HTR-8/SVneo (cell line): ENCODE measurements at regions not wholly inside any gene's neighbourhood (a gene's known extent, or its start where the extent isn't known, plus 50 kb on each side); places are given as distances from the start of the nearest gene placed in this dataset.

Experiments used
- DNase-seq: peaks from one replicate; pipeline ENCODE4 v3.0.0; 2011; ENCODE audit warnings: low spot score, mixed read lengths; ENCODE audit not compliant: insufficient read length
- FAIRE-seq: peaks from 2 replicates; lab custom pipeline; 2011; peaks lifted over from hg19 to GRCh38; lab: Jason Lieb, UNC

DNA sequence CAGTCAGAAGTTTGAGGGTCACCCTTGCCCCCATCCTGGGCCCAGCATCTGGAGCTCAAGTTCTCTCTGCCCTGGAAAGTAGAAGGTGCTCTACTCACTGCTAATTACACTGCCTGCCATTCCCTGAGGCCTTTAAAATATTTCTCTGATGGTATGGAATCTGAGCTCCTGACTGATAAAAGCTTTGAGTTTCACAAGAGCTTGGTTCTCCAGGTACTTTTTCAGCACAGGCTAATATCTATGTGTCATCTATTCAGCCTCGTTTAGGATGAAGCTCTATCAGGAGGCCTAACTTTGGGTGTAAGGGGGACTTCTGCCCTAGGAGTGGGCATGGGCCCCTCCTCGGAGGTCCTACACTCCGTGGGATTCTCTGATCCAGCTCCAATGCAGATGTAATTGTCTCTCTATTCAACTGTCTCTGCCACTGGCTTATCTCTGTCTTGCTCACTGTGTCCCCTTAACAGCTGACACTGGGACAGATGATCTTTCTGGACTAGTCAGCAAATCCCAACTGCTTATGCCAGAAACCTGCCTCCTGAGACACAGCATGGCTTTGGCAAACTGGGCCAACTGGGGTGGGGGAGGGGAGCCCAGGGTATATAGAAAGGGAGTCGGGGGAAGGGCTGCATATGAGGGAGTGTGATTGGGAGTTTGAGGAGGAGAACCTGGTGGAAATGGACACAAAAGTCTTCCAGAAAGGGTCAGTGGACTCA, 104.2 kb upstream of the GADD45A start:
- DNase-seq (no peak), FAIRE-seq (no peak)

DNA sequence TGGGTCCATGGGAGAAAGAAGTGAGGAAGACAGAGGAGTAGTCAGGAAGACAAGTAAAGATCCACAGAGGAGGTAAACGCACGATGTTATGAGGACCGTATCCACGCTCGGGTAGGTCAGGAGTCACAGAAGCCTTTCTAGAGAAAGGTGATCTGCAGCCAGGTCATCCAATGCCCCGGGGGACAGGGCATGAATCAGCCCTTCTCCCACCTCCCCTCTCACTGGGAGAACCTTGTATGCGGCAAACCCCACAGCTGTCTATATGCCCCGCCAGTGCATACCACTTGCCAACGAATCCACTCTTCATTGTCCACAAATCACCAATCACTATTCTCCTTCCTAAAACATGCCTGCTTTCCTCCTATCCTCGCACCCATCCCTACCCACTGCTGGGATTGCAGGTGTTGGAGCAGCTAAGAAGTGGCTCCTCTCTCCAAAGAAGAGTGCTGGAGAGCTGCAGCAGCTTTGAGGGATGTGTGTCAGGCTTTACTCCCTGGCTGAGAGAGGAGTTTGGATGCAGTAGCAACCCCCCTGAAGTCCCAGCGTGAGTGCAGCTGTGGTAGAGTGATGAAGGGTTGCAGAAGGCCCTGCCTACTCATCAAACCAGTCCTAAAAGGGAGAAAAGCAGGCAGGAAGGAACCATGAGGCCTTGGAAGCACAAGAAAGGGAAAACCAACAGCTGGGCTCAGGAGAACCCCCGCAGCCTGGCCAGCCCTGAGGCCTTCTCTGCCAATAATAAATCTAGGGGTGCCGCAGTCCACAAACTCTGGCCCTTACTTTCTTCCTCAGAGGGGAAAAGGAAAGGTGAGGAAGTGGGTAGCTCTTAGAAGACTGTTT, 102.2 kb upstream of the GADD45A start:
- FAIRE-seq (no peak), DNase-seq (no peak)

DNA sequence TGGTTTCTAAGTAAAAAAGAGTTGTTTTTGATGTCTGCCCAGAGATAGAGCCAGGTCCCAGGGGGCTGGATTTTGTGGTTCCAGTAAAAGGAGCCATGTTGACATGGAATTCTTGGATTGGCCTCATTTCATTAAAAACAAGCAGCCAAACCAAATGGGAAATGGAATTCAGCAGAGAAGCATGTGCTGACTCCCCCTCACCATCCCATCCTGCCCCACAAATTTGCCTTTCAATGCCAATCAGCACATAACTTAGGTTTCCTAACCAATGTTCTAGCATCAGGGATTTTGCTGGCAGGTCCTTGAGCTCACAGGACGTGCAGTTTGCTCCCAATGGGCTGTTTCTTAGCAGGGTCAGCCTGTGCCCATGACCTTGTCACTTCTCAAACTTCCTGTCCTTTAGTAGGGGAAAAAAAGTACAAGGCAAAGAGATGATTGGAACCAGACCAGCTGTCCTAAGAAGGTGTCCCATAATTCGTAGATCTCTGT, 101.5 kb upstream of the GADD45A start:
- no peak for DNase-seq

DNA sequence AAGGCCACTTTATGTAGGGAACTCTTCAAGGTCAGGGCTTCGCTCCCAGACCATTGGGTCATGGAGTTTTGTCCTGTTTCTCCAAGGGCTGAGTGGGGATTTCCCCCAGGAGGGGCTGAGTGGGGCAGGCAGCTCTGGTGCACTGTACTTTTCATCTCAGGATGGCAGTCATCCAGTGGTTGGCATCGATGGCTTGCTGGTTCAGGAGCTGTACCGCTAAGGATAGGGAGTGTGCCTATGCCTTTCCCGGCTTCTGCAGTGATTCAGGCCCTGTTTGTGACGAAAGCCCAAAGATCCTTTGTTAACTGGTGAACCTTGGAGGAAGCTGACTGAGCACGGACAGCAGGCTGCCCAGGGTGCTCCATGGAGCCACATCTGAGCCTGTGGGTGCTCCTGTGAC, 100.1 kb upstream of the GADD45A start:
- FAIRE-seq (no peak), DNase-seq (no peak)

More for the DNA sequence above, 101.5 kb upstream of the GADD45A start:
- no peak for FAIRE-seq

DNA sequence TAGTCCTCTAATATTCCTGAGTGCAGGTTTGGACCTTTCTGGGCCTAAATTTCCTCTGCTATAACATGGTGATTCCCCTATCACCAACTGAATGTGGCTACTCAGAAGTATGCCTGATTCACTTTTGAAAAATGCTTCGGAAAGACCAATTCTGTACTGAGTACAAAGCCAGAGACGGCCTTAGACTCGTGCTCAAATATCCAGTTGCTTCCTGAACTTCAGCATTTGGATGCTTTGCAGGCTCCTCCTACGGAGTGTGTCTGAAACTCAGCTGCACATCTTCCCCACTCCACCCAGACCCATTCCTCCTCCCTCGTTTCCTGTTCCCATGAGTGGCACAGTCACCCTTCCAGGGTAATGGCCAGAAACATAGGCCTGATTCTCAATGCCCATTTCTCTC, 98.4 kb upstream of the GADD45A start:
- no peak for FAIRE-seq
- DNase-seq, result no peak

DNA sequence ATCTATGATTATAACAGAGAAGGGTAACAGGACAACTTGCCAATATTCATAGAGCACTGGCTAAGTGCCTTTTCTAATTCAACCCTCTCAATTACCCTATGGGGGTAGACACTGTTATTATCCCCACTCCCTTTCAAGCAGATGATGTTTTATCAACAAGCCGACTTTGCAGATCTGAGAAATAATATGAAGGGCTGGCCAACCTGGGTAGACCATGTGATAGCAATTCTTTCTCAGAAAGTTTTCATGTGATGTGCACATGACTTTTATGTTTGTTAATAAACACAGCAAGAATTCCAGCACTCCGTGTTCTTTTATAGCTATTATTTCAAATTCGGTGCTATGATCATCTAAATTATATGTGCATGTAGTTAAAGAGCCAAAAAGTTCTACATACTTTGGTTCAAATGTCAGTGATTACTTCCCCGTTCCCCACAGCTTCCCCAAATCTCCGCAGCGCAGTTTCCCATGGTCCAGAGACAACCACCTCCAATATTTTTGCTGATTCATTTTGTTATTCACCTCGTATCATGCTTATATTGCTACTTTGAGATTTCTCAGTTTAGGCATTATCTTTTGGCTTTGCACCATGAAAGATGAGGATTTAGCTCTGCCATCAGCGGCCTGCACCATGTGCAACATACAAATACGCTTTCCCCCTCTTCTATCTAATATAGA, 96.7 kb upstream of the GADD45A start:
- DNase-seq (no peak), FAIRE-seq (no peak)

DNA sequence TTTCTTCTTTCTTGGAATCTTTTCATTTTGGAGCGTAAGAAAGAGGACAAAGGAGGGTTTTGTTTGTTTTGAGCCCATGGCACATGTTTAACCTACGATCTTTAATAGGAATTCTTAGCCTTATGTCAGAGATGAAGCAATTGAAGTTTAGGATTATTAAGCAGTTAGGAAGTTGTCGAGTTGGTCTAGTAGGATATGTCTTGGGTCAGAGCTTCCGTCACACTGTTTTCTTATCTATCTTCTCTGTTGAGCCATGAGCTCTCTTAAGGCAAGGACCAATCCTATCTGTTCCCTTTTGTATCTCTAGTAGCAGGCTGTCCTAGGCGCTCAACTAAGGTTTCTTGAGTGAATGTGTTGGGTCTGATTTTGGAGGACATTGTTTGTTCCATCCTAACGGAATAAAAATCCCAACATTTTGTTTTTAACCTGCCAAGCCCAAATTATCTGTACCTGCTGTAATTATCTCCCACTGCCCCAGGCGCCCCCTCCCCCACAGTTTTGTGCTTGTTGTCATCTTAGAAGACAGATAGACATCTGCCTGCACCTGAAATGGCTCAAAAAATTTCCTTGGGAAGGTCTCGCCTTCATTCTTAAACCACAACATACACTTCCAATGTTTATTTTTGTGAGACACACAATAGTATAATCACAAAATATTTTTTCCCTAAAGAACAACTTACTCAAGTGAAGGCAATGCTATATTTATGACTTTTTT, 95.3 kb upstream of the GADD45A start:
- FAIRE-seq, result no peak
- DNase-seq, result no peak

DNA sequence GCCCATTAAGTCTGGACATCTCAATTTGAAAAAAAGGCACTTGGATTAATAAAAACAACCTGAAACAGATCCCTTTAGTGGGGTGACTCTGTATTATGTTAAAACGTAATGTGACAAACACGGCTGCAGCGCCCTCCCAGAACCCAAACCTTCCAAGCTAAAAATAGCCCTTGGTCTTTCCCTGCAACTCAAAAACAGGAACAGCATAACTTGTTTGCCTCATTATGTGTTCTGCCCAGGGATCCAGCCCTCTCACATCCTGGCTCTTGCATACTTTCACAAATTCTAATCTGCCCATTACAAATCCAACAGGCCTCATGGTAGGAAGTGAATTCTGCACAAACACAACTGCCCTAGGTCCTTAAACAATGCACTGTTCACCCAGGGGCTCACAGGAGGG, 94.7 kb upstream of the GADD45A start:
- DNase-seq (no peak), FAIRE-seq (no peak)

DNA sequence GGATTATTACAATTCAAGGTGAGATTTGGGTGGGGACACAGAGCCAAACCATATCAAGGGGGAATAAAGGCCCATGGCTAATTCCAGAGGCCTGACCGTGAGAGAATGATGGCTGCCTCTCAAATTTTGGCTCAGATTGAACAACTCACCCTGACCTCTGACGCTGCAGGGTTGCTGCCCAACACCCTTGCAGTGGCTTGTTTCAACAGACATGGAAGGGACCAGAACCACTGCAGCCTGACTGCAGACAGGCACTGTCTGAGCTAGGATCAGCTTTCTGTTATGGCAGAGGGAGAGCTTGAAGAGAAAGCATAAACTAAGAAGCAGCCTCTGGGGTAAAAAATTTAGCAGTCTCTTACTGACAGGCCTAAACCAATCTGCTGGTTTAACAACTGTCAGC, 90.2 kb upstream of the GADD45A start:
- FAIRE-seq (no peak), DNase-seq (no peak)

DNA sequence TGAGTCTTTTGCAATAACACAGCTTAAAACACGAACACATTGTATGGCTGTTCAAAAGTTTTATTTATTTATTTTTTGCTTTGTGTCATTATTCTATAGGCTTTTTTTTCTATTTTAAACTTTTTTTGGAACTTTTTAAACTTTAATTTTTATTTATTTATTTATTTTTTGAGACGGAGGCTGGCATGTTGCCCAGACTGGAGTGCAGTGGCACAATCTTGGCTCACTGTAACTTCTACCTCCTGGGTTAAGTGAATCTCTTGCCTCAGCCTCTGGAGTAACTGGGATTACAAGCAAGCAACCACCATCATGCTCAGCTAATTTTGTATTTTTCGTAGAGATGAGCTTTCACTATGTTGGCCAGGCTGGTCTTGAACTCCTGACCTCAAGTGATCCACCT, 88.3 kb upstream of the GADD45A start:
- FAIRE-seq, result no peak
- no peak for DNase-seq

DNA sequence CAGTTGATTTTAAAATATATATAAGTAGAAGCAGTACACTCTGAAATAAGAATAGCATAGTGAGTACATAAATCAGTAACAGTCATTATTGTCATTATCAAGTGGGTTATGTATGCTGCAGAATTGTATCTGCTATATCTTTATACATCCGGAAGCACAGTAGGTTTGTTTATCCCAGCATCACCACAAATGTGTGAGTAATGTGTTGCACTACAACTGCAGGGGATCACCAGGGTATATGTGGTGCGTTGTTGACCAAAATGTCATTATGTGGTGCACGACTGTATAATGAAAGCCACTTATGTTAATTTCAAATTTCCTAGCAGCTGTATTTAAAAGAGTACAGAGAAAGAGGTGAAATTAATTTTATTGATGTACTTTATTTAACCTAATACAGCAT, 87.7 kb upstream of the GADD45A start:
- no peak for FAIRE-seq

DNA sequence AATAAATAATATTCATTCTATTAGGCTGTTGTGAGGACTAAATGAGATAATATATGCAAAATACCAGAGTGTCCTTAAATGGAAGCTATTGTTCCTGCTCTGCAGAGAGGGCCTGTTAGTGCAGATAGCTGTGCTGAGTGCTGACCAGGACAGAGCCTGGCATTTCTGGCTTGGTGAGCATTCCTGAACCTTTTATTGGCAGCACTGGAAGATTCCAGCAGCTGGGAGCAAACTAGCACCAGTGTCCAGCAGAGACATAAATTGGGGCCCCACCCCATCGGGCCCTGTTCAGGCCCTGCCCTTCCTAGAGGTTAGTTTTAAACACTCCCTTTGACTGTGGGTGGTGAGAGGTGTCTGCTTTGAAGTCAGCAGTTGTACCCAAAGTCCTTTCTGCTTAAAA, 85.9 kb upstream of the GADD45A start:
- no peak for DNase-seq

More for the DNA sequence above, 87.7 kb upstream of the GADD45A start:
- DNase-seq, result no peak

DNA sequence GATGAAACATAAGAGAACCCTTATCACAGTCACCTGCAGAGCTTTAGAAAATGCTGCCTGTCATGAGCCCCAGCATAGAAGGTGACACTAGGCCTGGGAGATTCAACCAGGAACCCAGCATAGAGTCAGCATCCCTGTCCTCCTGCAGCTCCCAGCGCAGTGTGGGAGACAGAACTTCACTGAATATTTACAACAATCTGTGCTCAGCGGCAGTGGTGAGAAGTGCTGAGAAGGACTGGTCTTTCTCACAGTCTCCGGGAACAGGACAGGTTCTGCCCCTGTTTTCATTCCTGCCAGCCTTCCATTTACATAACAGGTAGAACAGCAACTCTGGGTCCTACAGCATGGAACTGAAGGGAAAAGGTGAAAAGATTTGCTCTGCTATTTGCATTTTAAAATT, 83.5 kb upstream of the GADD45A start:
- DNase-seq (no peak), FAIRE-seq (no peak)

More for the DNA sequence above, 85.9 kb upstream of the GADD45A start:
- FAIRE-seq, result no peak

DNA sequence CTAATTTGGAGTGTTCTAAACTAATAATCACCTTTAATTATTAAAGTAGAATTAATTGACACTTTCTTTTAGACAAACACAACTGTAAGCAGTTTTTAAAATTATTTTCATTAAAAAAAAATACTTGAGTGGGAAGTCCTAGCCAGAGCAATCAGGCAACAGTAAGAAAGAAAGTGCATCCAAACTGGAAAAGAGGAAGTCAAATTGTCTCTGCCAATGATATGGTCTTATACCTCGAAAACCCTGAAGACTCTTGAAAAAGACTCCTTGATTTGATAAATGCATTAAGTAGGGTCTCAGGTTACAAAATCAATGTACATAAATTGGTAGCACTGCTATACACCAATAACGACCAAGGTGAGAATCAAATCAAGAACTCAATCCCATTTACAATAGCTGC, 83.0 kb upstream of the GADD45A start:
- no peak for FAIRE-seq
- DNase-seq, result no peak

DNA sequence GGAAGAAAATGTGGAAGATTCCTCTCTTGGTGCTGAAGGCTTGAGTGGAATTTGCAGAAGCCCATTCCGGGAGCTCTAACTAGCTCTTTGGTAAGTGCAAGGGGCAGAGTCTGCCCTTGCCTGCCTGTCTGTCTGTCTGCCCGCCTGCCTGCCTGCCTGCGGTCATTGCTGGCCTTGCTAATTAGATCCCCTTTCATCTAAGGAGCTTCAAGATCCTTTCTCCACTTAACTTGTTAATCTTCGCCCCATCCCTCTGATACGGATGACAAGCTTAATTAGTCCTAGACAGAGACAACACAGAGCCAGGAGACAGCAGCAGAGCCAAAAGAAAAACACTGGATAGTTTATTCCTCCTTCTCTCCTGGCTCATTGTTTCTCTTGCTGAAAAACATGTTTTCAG, 80.2 kb upstream of the GADD45A start:
- DNase-seq (no peak), FAIRE-seq (no peak)

DNA sequence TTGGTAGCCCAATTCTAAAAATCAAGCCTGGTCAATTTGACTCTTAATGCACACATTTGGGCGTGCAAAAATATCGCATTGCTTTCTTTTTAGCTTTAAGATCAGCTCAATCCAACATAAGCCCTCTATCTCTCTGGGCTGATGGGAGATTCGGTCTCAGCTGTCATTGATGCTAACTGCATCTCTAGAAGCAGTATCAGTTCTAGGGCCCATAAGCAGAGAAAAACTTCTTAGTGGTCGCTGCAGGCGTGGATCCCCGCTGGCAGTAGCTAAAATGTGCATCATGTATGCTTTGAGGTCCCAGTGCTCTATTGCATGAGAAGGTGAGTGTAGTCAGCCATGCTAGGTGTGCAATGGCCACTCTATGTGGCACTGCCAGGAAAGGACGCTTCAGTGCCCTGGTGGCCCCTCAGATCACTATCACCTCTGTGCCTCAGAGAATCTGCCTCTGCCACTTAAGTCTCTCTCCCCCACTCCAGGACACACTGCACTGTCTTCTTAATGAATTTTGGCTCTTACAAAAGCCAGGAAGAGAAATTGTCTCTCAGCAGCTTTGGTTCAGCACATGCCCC, 79.7 kb upstream of the GADD45A start:
- no peak for FAIRE-seq
- no peak for DNase-seq

DNA sequence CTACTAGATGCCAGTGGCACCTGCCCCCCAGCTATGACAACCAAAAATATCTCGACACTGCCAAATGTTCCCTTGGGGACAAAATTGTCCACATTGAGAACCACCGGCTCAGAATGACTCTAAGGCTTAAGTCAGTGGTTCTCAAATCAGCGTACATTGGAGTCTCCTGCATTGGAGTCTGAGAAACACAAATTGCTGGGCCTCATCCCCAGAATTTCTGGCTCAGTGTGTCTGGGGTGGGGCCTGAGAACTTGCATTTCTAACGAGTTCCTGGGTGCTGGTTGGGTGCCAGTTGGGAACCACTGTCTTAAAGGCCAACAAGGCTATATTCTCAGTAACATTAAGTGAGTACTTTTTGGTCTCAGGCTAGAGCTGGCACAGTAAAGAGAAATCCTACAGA, 77.7 kb upstream of the GADD45A start:
- DNase-seq, result no peak
- no peak for FAIRE-seq

DNA sequence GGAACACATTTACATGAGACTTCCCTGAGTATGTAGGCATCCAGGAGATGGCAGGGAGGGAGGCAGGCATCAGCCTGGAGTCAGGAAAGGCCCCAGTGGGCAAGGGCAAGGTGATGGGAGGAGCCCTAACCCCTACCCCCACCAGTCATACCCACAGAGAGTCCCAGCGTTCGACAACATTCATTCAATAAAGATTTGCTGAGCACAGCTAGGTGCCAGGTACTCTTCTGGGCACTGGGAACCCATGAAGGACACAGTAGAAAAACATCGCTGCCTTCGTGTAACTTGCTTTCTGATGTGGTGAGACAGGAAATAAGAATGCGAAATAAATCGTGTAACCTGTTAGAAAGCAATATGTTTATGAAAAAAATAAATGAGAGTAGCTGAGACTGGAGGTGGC, 77.3 kb upstream of the GADD45A start:
- no peak for FAIRE-seq

DNA sequence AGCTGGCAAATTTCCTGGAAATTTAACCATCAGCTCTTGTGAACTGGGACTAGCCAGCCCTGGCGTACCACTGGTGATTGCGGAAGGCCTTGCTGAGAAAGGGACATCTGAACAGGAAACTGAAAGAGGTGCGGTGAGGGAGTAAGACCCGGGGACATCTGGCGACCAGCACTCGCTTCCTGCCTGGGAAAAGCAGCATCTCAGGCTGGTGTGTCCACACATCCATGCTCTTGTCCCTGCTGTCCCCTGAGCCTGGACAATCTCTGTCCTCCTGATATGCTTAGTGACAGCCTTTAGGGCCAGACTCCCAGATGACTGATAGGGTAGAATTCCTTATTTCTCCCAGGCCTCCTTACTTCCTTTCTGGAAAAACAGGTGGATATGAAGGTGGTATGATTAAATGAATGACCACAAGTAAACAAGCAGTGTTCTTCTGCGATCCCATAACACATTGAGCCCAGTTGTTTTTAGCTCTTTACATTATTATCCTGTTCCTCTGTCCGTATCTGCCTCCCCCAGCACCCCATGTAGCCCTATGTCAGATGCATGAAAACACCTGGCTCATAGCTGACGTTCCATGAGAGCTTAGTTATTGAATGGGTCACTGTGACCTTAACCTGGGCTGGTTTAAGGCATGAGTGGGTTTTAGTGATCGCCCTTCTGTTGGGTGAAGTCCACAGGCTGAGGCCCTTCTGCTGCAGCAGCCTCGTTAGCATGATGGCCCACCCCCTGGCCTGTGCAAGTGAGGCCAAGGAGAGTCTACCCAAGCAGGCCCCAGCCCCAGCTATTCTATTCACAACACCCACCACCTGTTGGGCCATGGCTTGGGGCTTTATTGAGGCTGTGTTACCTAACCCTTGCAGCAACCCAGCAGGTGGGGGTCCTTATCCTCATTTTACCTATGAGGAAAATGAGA, 76.1 kb upstream of the GADD45A start:
- DNase-seq, result no peak
- FAIRE-seq, result no peak

More for the DNA sequence above, 77.3 kb upstream of the GADD45A start:
- no peak for DNase-seq
